WTC11 (cell line): ENCODE measurements at regions not wholly inside any gene's neighbourhood (a gene's known extent, or its start where the extent isn't known, plus 50 kb on each side); places are given as distances from the start of the nearest gene placed in this dataset.

Experiments used
- ATAC-seq: fragments of 200-7000 bp; cut with Tn5 transposase; 2 replicates; pipeline ENCODE4 v1.10.0; 2021; ENCODE audit warnings: mild to moderate bottlenecking, moderate library complexity
- CTCF ChIA-PET: fragments of 300-600 bp; sonication (Branson Sonifier 250); formaldehyde crosslinking; loops from one replicate; lab custom pipeline; 2021; ENCODE audit warnings: antibody characterized with exemption; lab: Charles Lee
- POLR2A ChIA-PET: fragments of 350-600 bp; sonication (Branson Sonifier 250); formaldehyde crosslinking; loops from one replicate; lab custom pipeline; 2021; ENCODE audit warnings: antibody characterized with exemption; lab: Charles Lee
- DNase-seq: peaks from one replicate; pipeline ENCODE4 v3.0.0; 2021; ENCODE audit warnings: low spot score
- H3K27ac Mint-ChIP-seq: 2 replicates; pipeline ENCODE4 v1.8.0; 2021; ENCODE audit warnings: mixed read lengths
- H3K27me3 Mint-ChIP-seq: 2 replicates; pipeline ENCODE4 v1.8.0; 2021; ENCODE audit warnings: low read depth, mild to moderate bottlenecking, moderate library complexity, mixed read lengths
- H3K36me3 Mint-ChIP-seq: 2 replicates; pipeline ENCODE4 v1.8.0; 2021; ENCODE audit warnings: mixed read lengths
- H3K4me1 Mint-ChIP-seq: 2 replicates; pipeline ENCODE4 v1.8.0; 2022; ENCODE audit warnings: mixed read lengths
- H3K4me3 Mint-ChIP-seq: 2 replicates; pipeline ENCODE4 v1.8.0; 2021; ENCODE audit warnings: mild to moderate bottlenecking, moderate library complexity, mixed read lengths
- H3K9me3 Mint-ChIP-seq: 2 replicates; pipeline ENCODE4 v1.8.0; 2021; ENCODE audit warnings: mixed read lengths
- EMX1 ChIP-seq: fragments of 250-450 bp; sonication (Bioruptor Pico); IDR thresholded peaks from 2 replicates; pipeline ENCODE4 v1.8.0; 2021; ENCODE audit warnings: mild to moderate bottlenecking
- ETV6 ChIP-seq: sonication (generic); formaldehyde crosslinking; IDR thresholded peaks from 2 replicates; pipeline ENCODE4 v1.8.1; 2022; ENCODE audit warnings: mild to moderate bottlenecking, missing genetic modification reagents
- FOXK1 ChIP-seq: sonication (generic); formaldehyde crosslinking; IDR thresholded peaks from 2 replicates; pipeline ENCODE4 v1.8.0; 2022; ENCODE audit warnings: mild to moderate bottlenecking, moderate library complexity, missing genetic modification reagents
- IRF2 ChIP-seq: sonication (generic); formaldehyde crosslinking; IDR thresholded peaks from 2 replicates; pipeline ENCODE4 v1.8.0; 2022; ENCODE audit warnings: low read depth, missing genetic modification reagents, borderline replicate concordance
- KAT7 ChIP-seq: sonication (generic); formaldehyde crosslinking; IDR thresholded peaks from 2 replicates; pipeline ENCODE4 v1.8.1; 2023; ENCODE audit warnings: missing genetic modification reagents, mild to moderate bottlenecking, borderline replicate concordance
- SP1 ChIP-seq: sonication (generic); formaldehyde crosslinking; conservative IDR thresholded peaks from 2 replicates; pipeline ENCODE4 v1.8.1; 2022; ENCODE audit warnings: missing genetic modification reagents
- ZNF121 ChIP-seq: sonication (generic); formaldehyde crosslinking; IDR thresholded peaks from 2 replicates; pipeline ENCODE4 v1.8.0; 2023; ENCODE audit warnings: missing genetic modification reagents
- ZNF317 ChIP-seq: sonication (generic); formaldehyde crosslinking; IDR thresholded peaks from 2 replicates; pipeline ENCODE4 v1.8.1; 2023; ENCODE audit warnings: low read depth, mild to moderate bottlenecking, moderate library complexity, missing genetic modification reagents, borderline replicate concordance
- TF ChIP-seq, protein P1 (sequence below): sonication (generic); formaldehyde crosslinking; IDR thresholded peaks from 2 replicates; pipeline ENCODE4 v1.8.0; 2023; ENCODE audit warnings: mild to moderate bottlenecking, missing genetic modification reagents
- TF ChIP-seq, protein P2 (sequence below): sonication (generic); formaldehyde crosslinking; IDR thresholded peaks from 2 replicates; pipeline ENCODE4 v1.8.0; 2022; ENCODE audit warnings: mild to moderate bottlenecking, missing genetic modification reagents
- TF ChIP-seq, protein P3 (sequence below): sonication (generic); formaldehyde crosslinking; IDR thresholded peaks from 2 replicates; pipeline ENCODE4 v1.8.1; 2023; ENCODE audit warnings: mild to moderate bottlenecking, missing genetic modification reagents, moderate library complexity
- TF ChIP-seq, protein P4 (sequence below): sonication (generic); formaldehyde crosslinking; IDR thresholded peaks from 2 replicates; pipeline ENCODE4 v1.8.1; 2023; ENCODE audit warnings: mild to moderate bottlenecking, missing genetic modification reagents, moderate library complexity
- TF ChIP-seq, protein P5 (sequence below): sonication (generic); formaldehyde crosslinking; IDR thresholded peaks from 2 replicates; pipeline ENCODE4 v1.8.1; 2022; ENCODE audit warnings: mild to moderate bottlenecking, moderate library complexity, missing genetic modification reagents
- TF ChIP-seq, protein P6 (sequence below): sonication (generic); formaldehyde crosslinking; IDR thresholded peaks from 2 replicates; pipeline ENCODE4 v1.8.1; 2023; ENCODE audit warnings: mild to moderate bottlenecking, missing genetic modification reagents, borderline replicate concordance
- TF ChIP-seq, protein P7 (sequence below): sonication (generic); formaldehyde crosslinking; IDR thresholded peaks from 2 replicates; pipeline ENCODE4 v1.8.1; 2022; ENCODE audit warnings: mild to moderate bottlenecking, missing genetic modification reagents, moderate library complexity, borderline replicate concordance
- TF ChIP-seq, protein P8 (sequence below): sonication (generic); formaldehyde crosslinking; IDR thresholded peaks from 2 replicates; pipeline ENCODE4 v1.8.0; 2023; ENCODE audit warnings: missing genetic modification reagents
- TF ChIP-seq, protein P9 (sequence below): sonication (generic); formaldehyde crosslinking; conservative IDR thresholded peaks from 2 replicates; pipeline ENCODE4 v1.8.1; 2022; ENCODE audit warnings: mild to moderate bottlenecking, missing genetic modification reagents

DNA sequence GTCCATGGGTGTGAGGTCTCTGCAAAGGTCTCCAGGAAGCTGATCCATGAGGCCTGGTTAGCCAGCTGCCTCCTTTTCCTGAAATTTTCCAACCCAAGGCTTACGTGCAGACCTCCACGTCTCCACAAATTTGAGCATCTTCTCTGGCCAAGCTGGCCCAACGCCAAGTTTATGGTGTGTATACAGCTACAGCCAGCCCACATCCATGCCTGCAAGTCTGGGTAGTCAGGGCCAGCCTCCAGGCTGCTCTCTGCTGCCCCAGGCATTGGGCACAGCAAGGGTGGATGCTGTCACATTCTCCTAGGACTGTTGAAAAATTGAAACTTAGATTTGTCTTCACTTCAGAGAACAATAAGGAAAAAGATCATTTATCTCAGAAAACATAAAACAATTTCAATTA is 525.5 kb upstream of the CHAC2 start:
- H3K27me3 Mint-ChIP-seq = no peaks in the 10 kb centered on the region
- CTCF ChIA-PET = no interaction called here

More for the DNA sequence above, 525.5 kb upstream of the CHAC2 start:
- H3K9me3 Mint-ChIP-seq = no peaks in the 10 kb centered on the region
- peak; percentile 60 for ATAC-seq
- no peaks in the 10 kb centered on the region for H3K4me1 Mint-ChIP-seq
- TF ChIP-seq ETV6 (CRISPR knock-in tag) (no peak), ZNF121 (CRISPR knock-in tag) (no peak), EMX1 (CRISPR knock-in tag) (no peak), FOXK1 (no peak), IRF2 (CRISPR knock-in tag) (no peak), KAT7 (CRISPR knock-in tag) (no peak), SP1 (CRISPR knock-in tag) (no peak), ZNF317 (CRISPR knock-in tag) (no peak)
- TF ChIP-seq, protein P1, sequence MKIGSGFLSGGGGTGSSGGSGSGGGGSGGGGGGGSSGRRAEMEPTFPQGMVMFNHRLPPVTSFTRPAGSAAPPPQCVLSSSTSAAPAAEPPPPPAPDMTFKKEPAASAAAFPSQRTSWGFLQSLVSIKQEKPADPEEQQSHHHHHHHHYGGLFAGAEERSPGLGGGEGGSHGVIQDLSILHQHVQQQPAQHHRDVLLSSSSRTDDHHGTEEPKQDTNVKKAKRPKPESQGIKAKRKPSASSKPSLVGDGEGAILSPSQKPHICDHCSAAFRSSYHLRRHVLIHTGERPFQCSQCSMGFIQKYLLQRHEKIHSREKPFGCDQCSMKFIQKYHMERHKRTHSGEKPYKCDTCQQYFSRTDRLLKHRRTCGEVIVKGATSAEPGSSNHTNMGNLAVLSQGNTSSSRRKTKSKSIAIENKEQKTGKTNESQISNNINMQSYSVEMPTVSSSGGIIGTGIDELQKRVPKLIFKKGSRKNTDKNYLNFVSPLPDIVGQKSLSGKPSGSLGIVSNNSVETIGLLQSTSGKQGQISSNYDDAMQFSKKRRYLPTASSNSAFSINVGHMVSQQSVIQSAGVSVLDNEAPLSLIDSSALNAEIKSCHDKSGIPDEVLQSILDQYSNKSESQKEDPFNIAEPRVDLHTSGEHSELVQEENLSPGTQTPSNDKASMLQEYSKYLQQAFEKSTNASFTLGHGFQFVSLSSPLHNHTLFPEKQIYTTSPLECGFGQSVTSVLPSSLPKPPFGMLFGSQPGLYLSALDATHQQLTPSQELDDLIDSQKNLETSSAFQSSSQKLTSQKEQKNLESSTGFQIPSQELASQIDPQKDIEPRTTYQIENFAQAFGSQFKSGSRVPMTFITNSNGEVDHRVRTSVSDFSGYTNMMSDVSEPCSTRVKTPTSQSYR (CRISPR knock-in tag) = no peak
- TF ChIP-seq, protein P2, sequence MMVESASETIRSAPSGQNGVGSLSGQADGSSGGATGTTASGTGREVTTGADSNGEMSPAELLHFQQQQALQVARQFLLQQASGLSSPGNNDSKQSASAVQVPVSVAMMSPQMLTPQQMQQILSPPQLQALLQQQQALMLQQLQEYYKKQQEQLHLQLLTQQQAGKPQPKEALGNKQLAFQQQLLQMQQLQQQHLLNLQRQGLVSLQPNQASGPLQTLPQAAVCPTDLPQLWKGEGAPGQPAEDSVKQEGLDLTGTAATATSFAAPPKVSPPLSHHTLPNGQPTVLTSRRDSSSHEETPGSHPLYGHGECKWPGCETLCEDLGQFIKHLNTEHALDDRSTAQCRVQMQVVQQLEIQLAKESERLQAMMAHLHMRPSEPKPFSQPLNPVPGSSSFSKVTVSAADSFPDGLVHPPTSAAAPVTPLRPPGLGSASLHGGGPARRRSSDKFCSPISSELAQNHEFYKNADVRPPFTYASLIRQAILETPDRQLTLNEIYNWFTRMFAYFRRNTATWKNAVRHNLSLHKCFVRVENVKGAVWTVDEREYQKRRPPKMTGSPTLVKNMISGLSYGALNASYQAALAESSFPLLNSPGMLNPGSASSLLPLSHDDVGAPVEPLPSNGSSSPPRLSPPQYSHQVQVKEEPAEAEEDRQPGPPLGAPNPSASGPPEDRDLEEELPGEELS (CRISPR knock-in tag) = no peak
- TF ChIP-seq, protein P3, sequence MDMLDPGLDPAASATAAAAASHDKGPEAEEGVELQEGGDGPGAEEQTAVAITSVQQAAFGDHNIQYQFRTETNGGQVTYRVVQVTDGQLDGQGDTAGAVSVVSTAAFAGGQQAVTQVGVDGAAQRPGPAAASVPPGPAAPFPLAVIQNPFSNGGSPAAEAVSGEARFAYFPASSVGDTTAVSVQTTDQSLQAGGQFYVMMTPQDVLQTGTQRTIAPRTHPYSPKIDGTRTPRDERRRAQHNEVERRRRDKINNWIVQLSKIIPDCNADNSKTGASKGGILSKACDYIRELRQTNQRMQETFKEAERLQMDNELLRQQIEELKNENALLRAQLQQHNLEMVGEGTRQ (CRISPR knock-in tag) = no peak
- TF ChIP-seq, protein P4, sequence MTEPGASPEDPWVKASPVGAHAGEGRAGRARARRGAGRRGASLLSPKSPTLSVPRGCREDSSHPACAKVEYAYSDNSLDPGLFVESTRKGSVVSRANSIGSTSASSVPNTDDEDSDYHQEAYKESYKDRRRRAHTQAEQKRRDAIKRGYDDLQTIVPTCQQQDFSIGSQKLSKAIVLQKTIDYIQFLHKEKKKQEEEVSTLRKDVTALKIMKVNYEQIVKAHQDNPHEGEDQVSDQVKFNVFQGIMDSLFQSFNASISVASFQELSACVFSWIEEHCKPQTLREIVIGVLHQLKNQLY (CRISPR knock-in tag) = no peak
- TF ChIP-seq, protein P5, sequence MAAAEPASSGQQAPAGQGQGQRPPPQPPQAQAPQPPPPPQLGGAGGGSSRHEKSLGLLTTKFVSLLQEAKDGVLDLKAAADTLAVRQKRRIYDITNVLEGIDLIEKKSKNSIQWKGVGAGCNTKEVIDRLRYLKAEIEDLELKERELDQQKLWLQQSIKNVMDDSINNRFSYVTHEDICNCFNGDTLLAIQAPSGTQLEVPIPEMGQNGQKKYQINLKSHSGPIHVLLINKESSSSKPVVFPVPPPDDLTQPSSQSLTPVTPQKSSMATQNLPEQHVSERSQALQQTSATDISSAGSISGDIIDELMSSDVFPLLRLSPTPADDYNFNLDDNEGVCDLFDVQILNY (CRISPR knock-in tag) = no peak
- TF ChIP-seq, protein P6, sequence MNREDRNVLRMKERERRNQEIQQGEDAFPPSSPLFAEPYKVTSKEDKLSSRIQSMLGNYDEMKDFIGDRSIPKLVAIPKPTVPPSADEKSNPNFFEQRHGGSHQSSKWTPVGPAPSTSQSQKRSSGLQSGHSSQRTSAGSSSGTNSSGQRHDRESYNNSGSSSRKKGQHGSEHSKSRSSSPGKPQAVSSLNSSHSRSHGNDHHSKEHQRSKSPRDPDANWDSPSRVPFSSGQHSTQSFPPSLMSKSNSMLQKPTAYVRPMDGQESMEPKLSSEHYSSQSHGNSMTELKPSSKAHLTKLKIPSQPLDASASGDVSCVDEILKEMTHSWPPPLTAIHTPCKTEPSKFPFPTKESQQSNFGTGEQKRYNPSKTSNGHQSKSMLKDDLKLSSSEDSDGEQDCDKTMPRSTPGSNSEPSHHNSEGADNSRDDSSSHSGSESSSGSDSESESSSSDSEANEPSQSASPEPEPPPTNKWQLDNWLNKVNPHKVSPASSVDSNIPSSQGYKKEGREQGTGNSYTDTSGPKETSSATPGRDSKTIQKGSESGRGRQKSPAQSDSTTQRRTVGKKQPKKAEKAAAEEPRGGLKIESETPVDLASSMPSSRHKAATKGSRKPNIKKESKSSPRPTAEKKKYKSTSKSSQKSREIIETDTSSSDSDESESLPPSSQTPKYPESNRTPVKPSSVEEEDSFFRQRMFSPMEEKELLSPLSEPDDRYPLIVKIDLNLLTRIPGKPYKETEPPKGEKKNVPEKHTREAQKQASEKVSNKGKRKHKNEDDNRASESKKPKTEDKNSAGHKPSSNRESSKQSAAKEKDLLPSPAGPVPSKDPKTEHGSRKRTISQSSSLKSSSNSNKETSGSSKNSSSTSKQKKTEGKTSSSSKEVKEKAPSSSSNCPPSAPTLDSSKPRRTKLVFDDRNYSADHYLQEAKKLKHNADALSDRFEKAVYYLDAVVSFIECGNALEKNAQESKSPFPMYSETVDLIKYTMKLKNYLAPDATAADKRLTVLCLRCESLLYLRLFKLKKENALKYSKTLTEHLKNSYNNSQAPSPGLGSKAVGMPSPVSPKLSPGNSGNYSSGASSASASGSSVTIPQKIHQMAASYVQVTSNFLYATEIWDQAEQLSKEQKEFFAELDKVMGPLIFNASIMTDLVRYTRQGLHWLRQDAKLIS (CRISPR knock-in tag) = no peak
- TF ChIP-seq, protein P7, sequence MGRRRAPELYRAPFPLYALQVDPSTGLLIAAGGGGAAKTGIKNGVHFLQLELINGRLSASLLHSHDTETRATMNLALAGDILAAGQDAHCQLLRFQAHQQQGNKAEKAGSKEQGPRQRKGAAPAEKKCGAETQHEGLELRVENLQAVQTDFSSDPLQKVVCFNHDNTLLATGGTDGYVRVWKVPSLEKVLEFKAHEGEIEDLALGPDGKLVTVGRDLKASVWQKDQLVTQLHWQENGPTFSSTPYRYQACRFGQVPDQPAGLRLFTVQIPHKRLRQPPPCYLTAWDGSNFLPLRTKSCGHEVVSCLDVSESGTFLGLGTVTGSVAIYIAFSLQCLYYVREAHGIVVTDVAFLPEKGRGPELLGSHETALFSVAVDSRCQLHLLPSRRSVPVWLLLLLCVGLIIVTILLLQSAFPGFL (CRISPR knock-in tag) = no peak
- TF ChIP-seq, protein P8, sequence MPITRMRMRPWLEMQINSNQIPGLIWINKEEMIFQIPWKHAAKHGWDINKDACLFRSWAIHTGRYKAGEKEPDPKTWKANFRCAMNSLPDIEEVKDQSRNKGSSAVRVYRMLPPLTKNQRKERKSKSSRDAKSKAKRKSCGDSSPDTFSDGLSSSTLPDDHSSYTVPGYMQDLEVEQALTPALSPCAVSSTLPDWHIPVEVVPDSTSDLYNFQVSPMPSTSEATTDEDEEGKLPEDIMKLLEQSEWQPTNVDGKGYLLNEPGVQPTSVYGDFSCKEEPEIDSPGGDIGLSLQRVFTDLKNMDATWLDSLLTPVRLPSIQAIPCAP (CRISPR knock-in tag) = no peak
- TF ChIP-seq, protein P9, sequence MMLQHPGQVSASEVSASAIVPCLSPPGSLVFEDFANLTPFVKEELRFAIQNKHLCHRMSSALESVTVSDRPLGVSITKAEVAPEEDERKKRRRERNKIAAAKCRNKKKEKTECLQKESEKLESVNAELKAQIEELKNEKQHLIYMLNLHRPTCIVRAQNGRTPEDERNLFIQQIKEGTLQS (CRISPR knock-in tag) = no peak
- no peaks in the 10 kb centered on the region for H3K36me3 Mint-ChIP-seq
- H3K27ac Mint-ChIP-seq = no peak overlapping the region
- no peak overlapping the region for H3K4me3 Mint-ChIP-seq
- no peak for DNase-seq
- POLR2A ChIA-PET = no interaction called here
